Fibroblast of lung (primary cell): ENCODE measurements at regions not wholly inside any gene's neighbourhood (a gene's known extent, or its start where the extent isn't known, plus 50 kb on each side); places are given as distances from the start of the nearest gene placed in this dataset.

Experiments used
- EZH2 ChIP-seq: IDR thresholded peaks from 2 replicates; pipeline ENCODE4 v1.5.1; 2012; ENCODE audit warnings: low read length, control low read depth, mild to moderate bottlenecking; ENCODE audit errors: missing control alignments
- TF ChIP-seq, protein P1 (sequence below), 2 donors: IDR thresholded peaks in 1 of 2; conservative IDR thresholded peaks in 1 of 2; 1 replicate in 1 of 2; 2 replicates in 1 of 2; pipeline ENCODE4 v1.5.1; 2011 to 2012; ENCODE audit warnings: low read length in 2 of 2, control low read depth in 1 of 2, inconsistent platforms in 1 of 2, low read depth in 1 of 2, mild to moderate bottlenecking in 1 of 2

DNA sequence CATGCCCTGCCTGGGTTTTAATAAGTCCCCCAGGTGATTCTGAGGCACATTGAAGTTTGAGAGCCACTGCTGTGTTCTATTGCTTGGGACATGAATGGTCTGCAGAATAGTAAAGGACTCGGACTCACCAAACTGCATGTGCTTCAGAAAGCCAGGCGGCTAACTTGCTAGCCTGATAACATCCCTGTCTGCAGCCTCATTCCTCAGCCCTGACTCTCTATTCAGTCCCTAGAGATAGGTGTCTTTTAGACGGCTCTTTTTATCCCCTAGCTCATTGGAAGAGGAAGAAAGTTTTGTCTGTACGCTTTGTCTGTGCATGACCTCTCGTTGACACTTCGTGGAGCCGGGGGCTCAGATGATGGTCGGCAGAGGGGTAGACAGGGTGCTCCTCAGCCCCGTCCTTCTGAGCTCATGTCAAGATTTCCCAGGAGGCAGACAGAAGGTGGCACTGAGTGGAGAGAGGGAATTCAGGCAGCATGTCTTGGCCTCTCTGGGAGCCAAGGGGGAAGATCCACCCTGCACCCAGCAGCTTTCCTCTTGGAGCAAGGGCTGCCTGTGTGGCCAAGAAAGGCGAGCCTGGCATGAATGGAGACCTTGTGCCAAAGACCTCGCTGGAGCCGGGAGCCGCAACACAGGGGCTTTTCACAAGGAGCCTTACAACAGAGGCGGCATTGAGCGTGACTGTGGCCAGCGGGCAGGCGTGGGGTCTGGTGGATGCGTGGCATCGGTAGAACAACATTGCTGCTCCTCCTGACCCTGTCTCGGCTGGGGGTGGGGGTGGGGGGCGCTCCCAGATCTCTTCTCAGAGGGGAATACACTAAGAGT is 51.1 kb upstream of the PODXL start:
- TF ChIP-seq, protein P1, sequence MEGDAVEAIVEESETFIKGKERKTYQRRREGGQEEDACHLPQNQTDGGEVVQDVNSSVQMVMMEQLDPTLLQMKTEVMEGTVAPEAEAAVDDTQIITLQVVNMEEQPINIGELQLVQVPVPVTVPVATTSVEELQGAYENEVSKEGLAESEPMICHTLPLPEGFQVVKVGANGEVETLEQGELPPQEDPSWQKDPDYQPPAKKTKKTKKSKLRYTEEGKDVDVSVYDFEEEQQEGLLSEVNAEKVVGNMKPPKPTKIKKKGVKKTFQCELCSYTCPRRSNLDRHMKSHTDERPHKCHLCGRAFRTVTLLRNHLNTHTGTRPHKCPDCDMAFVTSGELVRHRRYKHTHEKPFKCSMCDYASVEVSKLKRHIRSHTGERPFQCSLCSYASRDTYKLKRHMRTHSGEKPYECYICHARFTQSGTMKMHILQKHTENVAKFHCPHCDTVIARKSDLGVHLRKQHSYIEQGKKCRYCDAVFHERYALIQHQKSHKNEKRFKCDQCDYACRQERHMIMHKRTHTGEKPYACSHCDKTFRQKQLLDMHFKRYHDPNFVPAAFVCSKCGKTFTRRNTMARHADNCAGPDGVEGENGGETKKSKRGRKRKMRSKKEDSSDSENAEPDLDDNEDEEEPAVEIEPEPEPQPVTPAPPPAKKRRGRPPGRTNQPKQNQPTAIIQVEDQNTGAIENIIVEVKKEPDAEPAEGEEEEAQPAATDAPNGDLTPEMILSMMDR (conservative IDR thresholded peaks at IDR 0.05 in 1 of 2, IDR thresholded peaks at IDR 0.05 in 1 of 2; ENCODE audit: low read depth in 1 of 2, low read length in 2 of 2): no peak
- no peak for TF ChIP-seq EZH2
